ENCODE measurements at regions not wholly inside any gene's neighbourhood (a gene's known extent, or its start where the extent isn't known, plus 50 kb on each side); places are given as distances from the start of the nearest gene placed in this dataset.

- Mint-ChIP-seq H3K4me1 (ENCODE audit: low read depth) (peaks cover 1% of the 10 kb centered on the region), H3K27ac (no peak overlapping the region), H3K9me3 (peaks cover 3% of the 10 kb centered on the region), H3K27me3 (no peaks in the 10 kb centered on the region), H3K36me3 (peaks cover 1% of the 10 kb centered on the region), H3K4me3 (no peak overlapping the region)
- POLR2A ChIA-PET: no interaction called here
- intact Hi-C loops (cut with micrococcal nuclease): no loop called here
- CTCF ChIA-PET: no interaction called here
- no peak for DNase-seq
Observed at GRCh38 chr20:24136659-24137246, 148.2 kb upstream of the GGTLC1 start.

GRCh38 chr20:24135781-24136180 is 147.2 kb upstream of the GGTLC1 start:
- no peaks in the 10 kb centered on the region for H3K9me3 Mint-ChIP-seq
- H3K27ac Mint-ChIP-seq: no peak overlapping the region
- intact Hi-C loops (cut with micrococcal nuclease): no loop called here
- ChIA-PET POLR2A (no interaction called here), CTCF (no interaction called here)
- no peaks in the 10 kb centered on the region for H3K36me3 Mint-ChIP-seq
- H3K4me1 Mint-ChIP-seq (ENCODE audit: low read depth): peaks cover 4% of the 10 kb centered on the region
- DNase-seq: no peak
- no peaks in the 10 kb centered on the region for H3K27me3 Mint-ChIP-seq
- no peak overlapping the region for H3K4me3 Mint-ChIP-seq

GRCh38 chr20:24134930-24135329 is 146.4 kb upstream of the GGTLC1 start:
- no peaks in the 10 kb centered on the region for H3K36me3 Mint-ChIP-seq
- no peak overlapping the region for H3K27ac Mint-ChIP-seq
- H3K27me3 Mint-ChIP-seq: no peaks in the 10 kb centered on the region
- peaks cover 4% of the 10 kb centered on the region for H3K4me1 Mint-ChIP-seq (ENCODE audit: low read depth)
- ChIA-PET POLR2A (no interaction called here), CTCF (no interaction called here)
- no peak overlapping the region for H3K4me3 Mint-ChIP-seq
- no peaks in the 10 kb centered on the region for H3K9me3 Mint-ChIP-seq
- no peak for DNase-seq
- intact Hi-C loops (cut with micrococcal nuclease): no loop called here

GRCh38 chr20:24134284-24134683 is 145.7 kb upstream of the GGTLC1 start:
- intact Hi-C loops (cut with micrococcal nuclease): no loop called here
- H3K27ac Mint-ChIP-seq: no peak overlapping the region
- no peaks in the 10 kb centered on the region for H3K27me3 Mint-ChIP-seq
- H3K4me3 Mint-ChIP-seq: no peak overlapping the region
- CTCF ChIA-PET: no interaction called here
- H3K9me3 Mint-ChIP-seq: no peaks in the 10 kb centered on the region
- H3K4me1 Mint-ChIP-seq (ENCODE audit: low read depth): peaks cover 4% of the 10 kb centered on the region
- POLR2A ChIA-PET: no interaction called here
- no peaks in the 10 kb centered on the region for H3K36me3 Mint-ChIP-seq
- no peak for DNase-seq

- POLR2A ChIA-PET: no interaction called here
Observed at GRCh38 chr20:24132246-24132645, 143.7 kb upstream of the GGTLC1 start.

GRCh38 chr20:24131684-24132083 is 143.1 kb upstream of the GGTLC1 start:
- H3K9me3 Mint-ChIP-seq: no peaks in the 10 kb centered on the region
- H3K27me3 Mint-ChIP-seq: no peaks in the 10 kb centered on the region
- no peak overlapping the region for H3K27ac Mint-ChIP-seq
- H3K4me1 Mint-ChIP-seq (ENCODE audit: low read depth): peaks cover 4% of the 10 kb centered on the region
- intact Hi-C loops (cut with micrococcal nuclease): no loop called here
- H3K4me3 Mint-ChIP-seq: no peak overlapping the region
- H3K36me3 Mint-ChIP-seq: no peaks in the 10 kb centered on the region
- ChIA-PET POLR2A (no interaction called here), CTCF (no interaction called here)
- DNase-seq: no peak

More at GRCh38 chr20:24132246-24132645, 143.7 kb upstream of the GGTLC1 start:
- Mint-ChIP-seq H3K27me3 (no peaks in the 10 kb centered on the region), H3K4me1 (ENCODE audit: low read depth) (peaks cover 4% of the 10 kb centered on the region), H3K9me3 (no peaks in the 10 kb centered on the region), H3K27ac (no peak overlapping the region), H3K36me3 (no peaks in the 10 kb centered on the region), H3K4me3 (no peak overlapping the region)
- CTCF ChIA-PET: no interaction called here
- intact Hi-C loops (cut with micrococcal nuclease): no loop called here
- DNase-seq: no peak

- no peaks in the 10 kb centered on the region for H3K36me3 Mint-ChIP-seq
- intact Hi-C loops (cut with micrococcal nuclease): no loop called here
- H3K9me3 Mint-ChIP-seq: no peaks in the 10 kb centered on the region
- H3K4me3 Mint-ChIP-seq: no peak overlapping the region
- H3K27ac Mint-ChIP-seq: no peak overlapping the region
- H3K27me3 Mint-ChIP-seq: no peaks in the 10 kb centered on the region
- ChIA-PET POLR2A (no interaction called here), CTCF (no interaction called here)
- no peak for DNase-seq
- H3K4me1 Mint-ChIP-seq (ENCODE audit: low read depth): peaks cover 4% of the 10 kb centered on the region
Observed at GRCh38 chr20:24131281-24131680, 142.7 kb upstream of the GGTLC1 start.

- DNase-seq: no peak
- H3K27me3 Mint-ChIP-seq: no peaks in the 10 kb centered on the region
- peaks cover 4% of the 10 kb centered on the region for H3K4me1 Mint-ChIP-seq (ENCODE audit: low read depth)
- no peak overlapping the region for H3K27ac Mint-ChIP-seq
- no peak overlapping the region for H3K4me3 Mint-ChIP-seq
- intact Hi-C loops (cut with micrococcal nuclease): no loop called here
- H3K36me3 Mint-ChIP-seq: no peaks in the 10 kb centered on the region
- ChIA-PET POLR2A (no interaction called here), CTCF (no interaction called here)
- H3K9me3 Mint-ChIP-seq: no peaks in the 10 kb centered on the region
Observed at GRCh38 chr20:24129641-24130040, 141.1 kb upstream of the GGTLC1 start.

- ChIA-PET POLR2A (no interaction called here), CTCF (no interaction called here)
- Mint-ChIP-seq H3K27me3 (peaks cover 7% of the 10 kb centered on the region), H3K4me1 (ENCODE audit: low read depth) (no peaks in the 10 kb centered on the region), H3K36me3 (no peaks in the 10 kb centered on the region), H3K27ac (no peak overlapping the region), H3K9me3 (no peaks in the 10 kb centered on the region), H3K4me3 (no peak overlapping the region)
- no peak for DNase-seq
- intact Hi-C loops (cut with micrococcal nuclease): no loop called here
Observed at GRCh38 chr20:24124951-24125650, 136.5 kb upstream of the GGTLC1 start.

GRCh38 chr20:24124003-24124402 is 135.4 kb upstream of the GGTLC1 start:
- no peak overlapping the region for H3K4me3 Mint-ChIP-seq
- ChIA-PET POLR2A (interaction anchor here (0.6 kb wide), 1 partner anchor 183 kb away, joined by 4 read pairs; no protein-coding TSS in a partner anchor), CTCF (no interaction called here)
- intact Hi-C loops (cut with micrococcal nuclease): no loop called here
- no peaks in the 10 kb centered on the region for H3K4me1 Mint-ChIP-seq (ENCODE audit: low read depth)
- H3K36me3 Mint-ChIP-seq: no peaks in the 10 kb centered on the region
- no peak for DNase-seq
- no peak overlapping the region for H3K27ac Mint-ChIP-seq
- no peaks in the 10 kb centered on the region for H3K9me3 Mint-ChIP-seq
- peaks cover 7% of the 10 kb centered on the region for H3K27me3 Mint-ChIP-seq

- no peak overlapping the region for H3K27ac Mint-ChIP-seq
- ChIA-PET POLR2A (no interaction called here), CTCF (no interaction called here)
- H3K27me3 Mint-ChIP-seq: peaks cover 17% of the 10 kb centered on the region
- H3K9me3 Mint-ChIP-seq: no peaks in the 10 kb centered on the region
- no peaks in the 10 kb centered on the region for H3K36me3 Mint-ChIP-seq
- no peak overlapping the region for H3K4me3 Mint-ChIP-seq
- no peaks in the 10 kb centered on the region for H3K4me1 Mint-ChIP-seq (ENCODE audit: low read depth)
- no peak for DNase-seq
- intact Hi-C loops (cut with micrococcal nuclease): no loop called here
Observed at GRCh38 chr20:24118441-24119175, 130.0 kb upstream of the GGTLC1 start.

- intact Hi-C loops (cut with micrococcal nuclease): no loop called here
- H3K27ac Mint-ChIP-seq: no peak overlapping the region
- no peaks in the 10 kb centered on the region for H3K36me3 Mint-ChIP-seq
- DNase-seq: no peak
- H3K9me3 Mint-ChIP-seq: no peaks in the 10 kb centered on the region
- no peaks in the 10 kb centered on the region for H3K4me1 Mint-ChIP-seq (ENCODE audit: low read depth)
- H3K4me3 Mint-ChIP-seq: no peak overlapping the region
- POLR2A ChIA-PET: no interaction called here
- peaks cover 15% of the 10 kb centered on the region for H3K27me3 Mint-ChIP-seq
- CTCF ChIA-PET: no interaction called here
Observed at GRCh38 chr20:24118034-24118433, 129.5 kb upstream of the GGTLC1 start.

GRCh38 chr20:24117383-24117782 is 128.8 kb upstream of the GGTLC1 start:
- POLR2A ChIA-PET: no interaction called here

More at GRCh38 chr20:24117383-24117782, 128.8 kb upstream of the GGTLC1 start:
- Mint-ChIP-seq H3K27me3 (peaks cover 15% of the 10 kb centered on the region), H3K27ac (no peak overlapping the region), H3K36me3 (no peaks in the 10 kb centered on the region), H3K4me1 (ENCODE audit: low read depth) (no peaks in the 10 kb centered on the region), H3K9me3 (no peaks in the 10 kb centered on the region), H3K4me3 (no peak overlapping the region)
- CTCF ChIA-PET: no interaction called here
- no peak for DNase-seq
- intact Hi-C loops (cut with micrococcal nuclease): no loop called here

Measured in activated CD4-positive, alpha-beta memory T cell treated with anti-CD3 and anti-CD28 coated beads for 36 hours (primary cell).